ENCODE measurements at regions not wholly inside any gene's neighbourhood (a gene's known extent, or its start where the extent isn't known, plus 50 kb on each side); places are given as distances from the start of the nearest gene placed in this dataset.

- DNase-seq, result no peak
Observed at GRCh38 chr3:8441969-8442559, 59.6 kb upstream of the LMCD1 start.

DNA sequence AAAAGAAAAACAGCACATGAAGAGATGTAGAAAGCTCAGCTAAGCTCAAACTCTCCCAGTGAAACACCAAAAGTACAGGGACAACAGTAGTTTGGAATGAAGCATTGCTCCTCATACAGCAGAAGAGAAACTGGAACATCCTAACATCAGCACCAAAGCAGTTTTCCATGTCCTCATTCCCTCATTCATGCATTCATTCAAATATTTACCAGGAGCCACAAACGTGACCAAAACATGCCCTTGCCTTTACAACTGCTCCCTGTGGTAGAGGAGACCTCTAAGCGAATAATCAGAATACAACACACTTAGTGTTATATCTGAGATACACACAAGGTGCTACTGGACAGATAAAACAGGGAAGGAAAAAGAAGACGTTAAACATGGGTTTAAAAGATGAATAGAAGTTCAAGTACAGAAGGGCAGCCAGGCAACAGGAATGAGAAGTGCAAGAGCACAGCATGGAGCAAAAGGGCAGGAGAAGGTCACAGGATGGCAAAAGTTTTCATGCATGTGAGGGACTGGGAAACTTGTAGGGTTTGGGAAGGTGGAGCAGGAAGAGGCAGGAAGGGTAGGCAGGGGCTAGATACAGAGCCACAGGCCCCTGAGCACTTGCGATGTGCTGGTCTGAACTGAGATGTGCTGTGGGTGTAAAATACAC is 58.5 kb upstream of the LMCD1 start:
- DNase-seq, result no peak

- peak; percentile 68 for DNase-seq
Observed at GRCh38 chr3:8443829-8444791, 57.5 kb upstream of the LMCD1 start.

DNA sequence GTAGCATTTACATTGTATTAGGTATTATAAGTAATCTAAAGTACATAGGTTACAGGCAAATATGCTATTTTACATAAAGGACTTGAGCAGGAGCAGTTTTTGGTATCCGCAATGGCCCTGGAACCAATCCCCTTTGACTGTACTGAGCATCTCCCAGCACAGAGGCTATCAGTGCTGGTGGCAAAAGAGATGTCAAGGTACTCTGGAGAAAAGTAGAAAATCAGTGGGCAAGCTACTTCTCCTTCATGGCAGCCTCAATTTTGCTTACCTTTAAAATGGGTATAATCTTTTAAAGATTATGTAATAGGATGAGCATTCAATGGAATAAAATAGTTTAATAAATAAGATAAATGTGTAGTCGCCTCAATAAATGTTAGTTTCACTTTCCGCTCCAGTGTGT is 56.7 kb upstream of the LMCD1 start:
- DNase-seq, result no peak

DNA sequence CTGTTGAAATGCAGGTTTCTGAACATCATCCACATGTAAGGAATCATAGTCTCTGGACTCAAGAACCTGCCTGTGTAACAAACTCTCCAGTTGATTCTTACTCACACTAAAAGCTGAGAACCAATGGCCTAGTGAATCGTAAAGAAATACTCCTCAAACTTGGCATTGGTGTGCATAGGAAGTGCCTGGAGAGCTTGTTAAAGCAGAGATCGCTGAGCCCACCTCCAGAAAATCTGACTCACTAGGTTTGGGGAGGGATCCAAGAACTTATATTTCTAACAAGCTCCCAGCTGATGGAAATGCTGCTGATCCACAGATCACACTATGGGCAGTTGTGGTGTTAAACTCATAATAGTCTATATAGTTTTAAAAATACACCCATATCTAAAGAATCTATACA is 55.8 kb upstream of the LMCD1 start:
- no peak for DNase-seq

DNA sequence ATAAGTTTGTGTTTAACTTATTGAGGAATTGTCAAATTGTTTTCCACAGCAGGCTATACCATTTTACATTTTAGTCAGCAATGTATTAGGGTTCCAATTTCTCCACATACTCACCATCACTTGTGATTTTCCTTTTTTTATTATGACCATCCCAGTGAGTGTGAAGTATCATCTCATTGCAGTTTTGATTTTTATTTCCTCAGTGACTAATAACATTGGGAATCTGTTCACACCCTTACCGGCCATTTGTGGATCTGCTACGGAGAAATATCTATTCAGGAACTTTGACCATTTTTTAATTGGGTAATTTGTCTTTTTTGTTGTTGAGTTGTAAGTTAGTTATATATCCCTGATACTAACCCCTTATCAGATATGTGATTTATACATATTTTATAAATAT is 54.8 kb upstream of the LMCD1 start:
- no peak for DNase-seq

GRCh38 chr3:8450618-8451017 is 51.0 kb upstream of the LMCD1 start:
- no peak for DNase-seq

- no peak for DNase-seq
Observed at GRCh38 chr3:8451696-8452095, 49.9 kb upstream of the LMCD1 start.

All from GOT3 (cell line).